IMR-90 (cell line): ENCODE measurements at regions not wholly inside any gene's neighbourhood (a gene's known extent, or its start where the extent isn't known, plus 50 kb on each side); places are given as distances from the start of the nearest gene placed in this dataset.

Experiments
- ATAC-seq: fragments of 200-7000 bp; cut with Tn5 transposase; 2 replicates; pipeline ENCODE4 v1.9.1; 2020; ENCODE audit warnings: low read depth, mild to moderate bottlenecking, moderate library complexity
- BruUV-seq: library from RNA; stranded (reverse); fragments of 400-500 nt; replicated peaks from 2 replicates; lab custom pipeline; 2021; lab: Mats Ljungman, UMichigan
- CTCF ChIA-PET: fragments of 300-600 bp; formaldehyde crosslinking; extraction: SDS; loops from one replicate; lab custom pipeline; 2021; ENCODE audit warnings: antibody characterized with exemption; lab: Yijun Ruan, JAX
- POLR2A ChIA-PET: fragments of 300-600 bp; sonication (Branson Sonifier 250); formaldehyde crosslinking; loops from one replicate; lab custom pipeline; 2022; ENCODE audit warnings: antibody characterized with exemption; ENCODE audit not compliant: unreplicated experiment; lab: Charles Lee
- DNase-seq: peaks from one replicate; pipeline ENCODE4 v3.0.0; 2013
- H2AFZ ChIP-seq: replicated peaks from 2 replicates; pipeline ENCODE3; 2013; ENCODE audit warnings: low read length, mild to moderate bottlenecking; ENCODE audit not compliant: poor library complexity
- H2AK5ac ChIP-seq: 2 replicates; pipeline ENCODE4 v1.6.1; 2013; ENCODE audit warnings: low read depth, low read length, inconsistent platforms
- H2AK9ac ChIP-seq: replicated peaks from 2 replicates; pipeline ENCODE3; 2013; ENCODE audit warnings: mild to moderate bottlenecking, low read depth, low read length, moderate library complexity; ENCODE audit not compliant: poor library complexity
- H2BK120ac ChIP-seq: 2 replicates; pipeline ENCODE4 v1.6.1; 2013; ENCODE audit warnings: low read depth, low read length, inconsistent platforms
- H2BK15ac ChIP-seq: 3 replicates; pipeline ENCODE4 v1.6.1; 2013; ENCODE audit warnings: low read depth, low read length, inconsistent platforms
- H2BK20ac ChIP-seq: 2 replicates; pipeline ENCODE4 v1.6.1; 2013; ENCODE audit warnings: low read depth, mild to moderate bottlenecking, inconsistent platforms, low read length, moderate library complexity
- H2BK5ac ChIP-seq: 2 replicates; pipeline ENCODE4 v1.6.1; 2013; ENCODE audit warnings: mild to moderate bottlenecking, low read depth, low read length, inconsistent platforms; ENCODE audit not compliant: poor library complexity, severe bottlenecking
- H3K14ac ChIP-seq: replicated peaks from 2 replicates; pipeline ENCODE4 v1.6.1; 2013; ENCODE audit warnings: low read depth, low read length, inconsistent platforms
- H3K18ac ChIP-seq: 2 replicates; pipeline ENCODE4 v1.6.1; 2013; ENCODE audit warnings: low read depth, low read length, control low read depth
- H3K23ac ChIP-seq: 2 replicates; pipeline ENCODE4 v1.6.1; 2013; ENCODE audit warnings: low read depth, low read length, inconsistent platforms
- H3K27ac ChIP-seq: 2 replicates; pipeline ENCODE4 v1.5.1; 2013; ENCODE audit warnings: mild to moderate bottlenecking, control low read depth, low read length; ENCODE audit not compliant: insufficient read depth
- H3K27me3 ChIP-seq: 2 replicates; pipeline ENCODE4 v1.6.1; 2013; ENCODE audit warnings: low read length; ENCODE audit not compliant: control insufficient read depth, insufficient read depth
- H3K36me3 ChIP-seq: 2 replicates; pipeline ENCODE4 v1.6.1; 2013; ENCODE audit warnings: low read length, mixed read lengths; ENCODE audit not compliant: control insufficient read depth, insufficient read depth
- H3K4ac ChIP-seq: 2 replicates; pipeline ENCODE4 v1.6.1; 2013; ENCODE audit warnings: low read depth, low read length, inconsistent platforms
- H3K4me1 ChIP-seq: 2 replicates; pipeline ENCODE4 v1.6.1; 2013; ENCODE audit warnings: low read length, mixed read lengths; ENCODE audit not compliant: control insufficient read depth, insufficient read depth
- H3K4me2 ChIP-seq: 2 replicates; pipeline ENCODE4 v1.6.1; 2013; ENCODE audit warnings: low read depth, mild to moderate bottlenecking, control low read depth, low read length, moderate library complexity
- H3K4me3 ChIP-seq: 2 replicates; pipeline ENCODE4 v1.5.1; 2013; ENCODE audit warnings: low read depth, mild to moderate bottlenecking, control low read depth, low read length, moderate library complexity; ENCODE audit not compliant: insufficient read depth
- H3K56ac ChIP-seq: 2 replicates; pipeline ENCODE4 v1.6.1; 2013; ENCODE audit warnings: low read length, inconsistent platforms; ENCODE audit not compliant: insufficient read depth; ENCODE audit errors: extremely low read depth
- H3K79me1 ChIP-seq, 2 experiments: 2 replicates each; pipeline ENCODE4 v1.6.1; 2013; ENCODE audit warnings: low read length in 2 of 2, inconsistent platforms in 1 of 2, low read depth in 1 of 2
- H3K9ac ChIP-seq: 2 replicates; pipeline ENCODE4 v1.6.1; 2013; ENCODE audit warnings: low read depth, low read length, control low read depth
- H3K9me1 ChIP-seq: 2 replicates; pipeline ENCODE4 v1.6.1; 2013; ENCODE audit warnings: low read length, inconsistent platforms; ENCODE audit not compliant: insufficient read depth
- H3K9me3 ChIP-seq: 2 replicates; pipeline ENCODE4 v1.6.1; 2013; ENCODE audit warnings: low read length; ENCODE audit not compliant: control insufficient read depth, insufficient read depth
- H4K20me1 ChIP-seq: 2 replicates; pipeline ENCODE4 v1.6.1; 2013; ENCODE audit warnings: low read length, inconsistent platforms; ENCODE audit not compliant: insufficient read depth
- H4K5ac ChIP-seq: 2 replicates; pipeline ENCODE4 v1.6.1; 2013; ENCODE audit warnings: mild to moderate bottlenecking, low read depth, low read length, control low read depth
- H4K8ac ChIP-seq, 2 experiments: 2 replicates each; pipeline ENCODE4 v1.6.1; 2013; ENCODE audit warnings: low read depth in 2 of 2, low read length in 2 of 2, control low read depth in 1 of 2, inconsistent platforms in 1 of 2
- H4K91ac ChIP-seq: 2 replicates; pipeline ENCODE4 v1.6.1; 2013; ENCODE audit warnings: low read depth, low read length, inconsistent platforms; ENCODE audit not compliant: insufficient read depth
- NFE2L2 ChIP-seq: fragments of 150-350 bp; IDR thresholded peaks from 2 replicates; pipeline ENCODE4 v1.6.1; 2016; ENCODE audit warnings: low read depth, mild to moderate bottlenecking, low read length
- WGBS, 2 experiments: methylation state at CpG; one replicate each; pipeline versions ENCODE4 v1.1.5 to v1.1.7; 2013; ENCODE audit warnings: missing lambda C conversion rate in 2 of 2; ENCODE audit not compliant: insufficient read length in 1 of 2; ENCODE audit errors: extremely low coverage in 2 of 2; 5-methylcytosine and 5-hydroxymethylcytosine counted together
- dilution Hi-C: fragments of 300-500 bp; cut with HindIII; formaldehyde crosslinking; loops from one replicate; pipeline ENCODE4 v1.14.3; 2018; ENCODE audit warnings: low sequenced_read_pairs; ENCODE audit not compliant: unreplicated experiment
- in situ Hi-C: fragments of 300-500 bp; cut with MboI; formaldehyde crosslinking; loops from 3 replicates; pipeline ENCODE4 v1.14.3; 2019; ENCODE audit warnings: low sequenced_read_pairs, inconsistent platforms, mixed read lengths
- intact Hi-C: fragments of 100-400 bp; cut with micrococcal nuclease; formaldehyde crosslinking; loops from 2 replicates; pipeline ENCODE4 v1.10.0; 2022
- TF ChIP-seq, protein P1 (sequence below): conservative IDR thresholded peaks from 2 replicates; pipeline ENCODE4 v1.5.1; 2012; ENCODE audit warnings: mild to moderate bottlenecking, low read depth, low read length, improper control_type of control experiment

DNA sequence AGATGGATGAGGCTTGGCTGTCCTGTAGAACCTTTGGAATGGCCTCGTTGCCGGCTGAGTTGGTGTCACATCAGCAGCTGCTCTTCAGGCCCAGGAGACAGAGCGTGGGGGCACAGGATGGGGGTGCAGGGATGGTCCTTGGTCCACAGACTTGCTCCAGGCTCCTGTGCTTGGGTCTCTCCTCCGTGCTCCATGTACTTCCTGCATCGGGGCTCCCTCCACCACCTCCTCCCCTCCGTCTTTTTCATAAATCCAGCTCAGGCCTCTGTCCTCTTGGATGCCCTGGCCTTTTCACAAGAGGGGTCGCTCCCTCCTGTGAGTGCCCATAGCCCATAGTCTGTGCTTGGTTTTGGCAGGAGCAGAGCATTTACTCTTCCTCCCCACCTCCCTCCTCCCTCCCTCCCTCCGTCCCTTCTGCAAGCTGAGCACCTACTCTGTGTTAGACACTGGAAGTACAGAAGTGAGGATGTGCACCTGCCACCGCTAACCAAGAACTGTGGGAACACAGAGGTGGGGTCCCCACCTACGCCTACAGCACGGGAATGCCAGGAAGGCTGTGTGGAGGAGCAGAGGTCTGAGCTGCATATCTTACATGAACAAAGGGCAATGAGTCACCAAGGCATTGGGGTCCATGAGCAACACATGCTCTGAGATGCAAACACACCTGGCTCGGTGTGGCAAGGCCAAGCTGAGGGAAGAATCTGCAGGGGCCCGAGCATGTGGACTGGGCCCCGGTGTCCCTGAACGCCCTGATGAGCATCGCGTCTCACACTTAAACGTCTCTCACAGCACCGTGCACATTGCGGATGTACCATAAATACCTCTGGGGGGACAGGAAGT lies 458.7 kb upstream of the HS6ST1 start:
- dilution Hi-C loops = no loop called here
- DNase-seq = no peak
- BruUV-seq = no TSS peak

More for the DNA sequence above, 458.7 kb upstream of the HS6ST1 start:
- no peaks in the 10 kb centered on the region for H3K9me1 ChIP-seq
- no peak overlapping the region for H3K4ac ChIP-seq
- H4K5ac ChIP-seq = no peak overlapping the region
- no peak overlapping the region for H3K56ac ChIP-seq
- H3K23ac ChIP-seq = no peak overlapping the region
- no peak overlapping the region for H3K9ac ChIP-seq
- H2AK5ac ChIP-seq = no peak overlapping the region
- no peak overlapping the region for H4K91ac ChIP-seq
- no peaks in the 10 kb centered on the region for H3K4me1 ChIP-seq
- no peak overlapping the region for H3K18ac ChIP-seq
- no peaks in the 10 kb centered on the region for H4K20me1 ChIP-seq
- H3K14ac ChIP-seq = no peak overlapping the region
- TF ChIP-seq NFE2L2 = no peak
- TF ChIP-seq, protein P1, sequence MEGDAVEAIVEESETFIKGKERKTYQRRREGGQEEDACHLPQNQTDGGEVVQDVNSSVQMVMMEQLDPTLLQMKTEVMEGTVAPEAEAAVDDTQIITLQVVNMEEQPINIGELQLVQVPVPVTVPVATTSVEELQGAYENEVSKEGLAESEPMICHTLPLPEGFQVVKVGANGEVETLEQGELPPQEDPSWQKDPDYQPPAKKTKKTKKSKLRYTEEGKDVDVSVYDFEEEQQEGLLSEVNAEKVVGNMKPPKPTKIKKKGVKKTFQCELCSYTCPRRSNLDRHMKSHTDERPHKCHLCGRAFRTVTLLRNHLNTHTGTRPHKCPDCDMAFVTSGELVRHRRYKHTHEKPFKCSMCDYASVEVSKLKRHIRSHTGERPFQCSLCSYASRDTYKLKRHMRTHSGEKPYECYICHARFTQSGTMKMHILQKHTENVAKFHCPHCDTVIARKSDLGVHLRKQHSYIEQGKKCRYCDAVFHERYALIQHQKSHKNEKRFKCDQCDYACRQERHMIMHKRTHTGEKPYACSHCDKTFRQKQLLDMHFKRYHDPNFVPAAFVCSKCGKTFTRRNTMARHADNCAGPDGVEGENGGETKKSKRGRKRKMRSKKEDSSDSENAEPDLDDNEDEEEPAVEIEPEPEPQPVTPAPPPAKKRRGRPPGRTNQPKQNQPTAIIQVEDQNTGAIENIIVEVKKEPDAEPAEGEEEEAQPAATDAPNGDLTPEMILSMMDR = no peak
- H2AK9ac ChIP-seq = no peak overlapping the region
- WGBS, 2 experiments = 80% methylated on average over 3 of the region's 20 CpGs; no CpG with 5 or more reads in 1 of the 2 experiments
- no peaks in the 10 kb centered on the region for H3K79me1 ChIP-seq
- no peaks in the 10 kb centered on the region for H3K9me3 ChIP-seq
- POLR2A ChIA-PET = no interaction called here
- H2AFZ ChIP-seq = no peak overlapping the region
- H2BK5ac ChIP-seq = no peak overlapping the region
- no peak overlapping the region for H4K8ac ChIP-seq
- H3K27ac ChIP-seq = no peak overlapping the region
- H3K4me2 ChIP-seq = no peak overlapping the region
- no peak overlapping the region for H2BK120ac ChIP-seq
- H3K4me3 ChIP-seq = no peak overlapping the region
- intact Hi-C loops = no loop called here
- H3K27me3 ChIP-seq = peaks cover 8% of the 10 kb centered on the region; the same call in 1 of the 2 replicates
- H2BK20ac ChIP-seq = no peak overlapping the region
- no peak for ATAC-seq
- in situ Hi-C loops = no loop called here
- CTCF ChIA-PET = no interaction called here
- no peak overlapping the region for H2BK15ac ChIP-seq
- H3K36me3 ChIP-seq = no peaks in the 10 kb centered on the region
